ENCODE measurements at regions not wholly inside any gene's neighbourhood (a gene's known extent, or its start where the extent isn't known, plus 50 kb on each side); places are given as distances from the start of the nearest gene placed in this dataset.

DNA sequence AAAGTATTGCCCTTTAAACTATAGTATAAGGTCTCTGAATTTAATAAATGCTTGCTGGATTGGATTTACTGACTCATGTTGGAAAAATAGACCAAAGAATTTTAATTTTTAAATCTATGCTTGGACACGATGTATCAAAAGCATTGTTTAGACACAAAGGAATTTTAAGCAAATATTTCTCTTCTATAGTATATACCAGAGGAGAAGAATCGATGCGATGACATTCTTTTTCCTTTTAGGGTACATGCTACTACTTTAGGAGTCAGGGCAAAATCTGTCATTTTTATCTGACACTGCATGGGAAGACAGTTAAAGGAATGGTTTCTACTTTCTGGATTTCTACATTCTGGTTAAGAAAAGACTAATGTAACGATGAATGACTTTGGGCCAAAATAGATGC lies 339.9 kb downstream of the BMPER start:
- no peaks in the 10 kb centered on the region for H3K4me1 ChIP-seq (ENCODE audit: low read length)
- no peaks in the 10 kb centered on the region for H3K27me3 ChIP-seq (ENCODE audit: low read depth, low read length)
- H3K27ac ChIP-seq (ENCODE audit: low read length) = no peak overlapping the region
- no peaks in the 10 kb centered on the region for H3K36me3 ChIP-seq (replicated peaks; ENCODE audit: low read depth, low read length)
- no peaks in the 10 kb centered on the region for H4K20me1 ChIP-seq (ENCODE audit: insufficient read depth, low read length)
- H2AFZ ChIP-seq (ENCODE audit: low read depth, low read length) = no peak overlapping the region
- no peaks in the 10 kb centered on the region for H3K79me2 ChIP-seq (ENCODE audit: low read length)
- no peaks in the 10 kb centered on the region for H3K9me3 ChIP-seq (ENCODE audit: insufficient read depth, low read length)
- TF ChIP-seq EZH2phosphoT487 (IDR thresholded peaks at IDR 0.05; ENCODE audit: low read depth) = no peak
- TF ChIP-seq, protein P1, sequence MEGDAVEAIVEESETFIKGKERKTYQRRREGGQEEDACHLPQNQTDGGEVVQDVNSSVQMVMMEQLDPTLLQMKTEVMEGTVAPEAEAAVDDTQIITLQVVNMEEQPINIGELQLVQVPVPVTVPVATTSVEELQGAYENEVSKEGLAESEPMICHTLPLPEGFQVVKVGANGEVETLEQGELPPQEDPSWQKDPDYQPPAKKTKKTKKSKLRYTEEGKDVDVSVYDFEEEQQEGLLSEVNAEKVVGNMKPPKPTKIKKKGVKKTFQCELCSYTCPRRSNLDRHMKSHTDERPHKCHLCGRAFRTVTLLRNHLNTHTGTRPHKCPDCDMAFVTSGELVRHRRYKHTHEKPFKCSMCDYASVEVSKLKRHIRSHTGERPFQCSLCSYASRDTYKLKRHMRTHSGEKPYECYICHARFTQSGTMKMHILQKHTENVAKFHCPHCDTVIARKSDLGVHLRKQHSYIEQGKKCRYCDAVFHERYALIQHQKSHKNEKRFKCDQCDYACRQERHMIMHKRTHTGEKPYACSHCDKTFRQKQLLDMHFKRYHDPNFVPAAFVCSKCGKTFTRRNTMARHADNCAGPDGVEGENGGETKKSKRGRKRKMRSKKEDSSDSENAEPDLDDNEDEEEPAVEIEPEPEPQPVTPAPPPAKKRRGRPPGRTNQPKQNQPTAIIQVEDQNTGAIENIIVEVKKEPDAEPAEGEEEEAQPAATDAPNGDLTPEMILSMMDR (IDR thresholded peaks at IDR 0.05; ENCODE audit: low read depth, low read length) = no peak
- H3K4me3 ChIP-seq (ENCODE audit: low read length) = no peak overlapping the region
- H3K4me2 ChIP-seq (ENCODE audit: low read length) = no peak overlapping the region
- H3K9ac ChIP-seq (ENCODE audit: low read length) = no peak overlapping the region

DNA sequence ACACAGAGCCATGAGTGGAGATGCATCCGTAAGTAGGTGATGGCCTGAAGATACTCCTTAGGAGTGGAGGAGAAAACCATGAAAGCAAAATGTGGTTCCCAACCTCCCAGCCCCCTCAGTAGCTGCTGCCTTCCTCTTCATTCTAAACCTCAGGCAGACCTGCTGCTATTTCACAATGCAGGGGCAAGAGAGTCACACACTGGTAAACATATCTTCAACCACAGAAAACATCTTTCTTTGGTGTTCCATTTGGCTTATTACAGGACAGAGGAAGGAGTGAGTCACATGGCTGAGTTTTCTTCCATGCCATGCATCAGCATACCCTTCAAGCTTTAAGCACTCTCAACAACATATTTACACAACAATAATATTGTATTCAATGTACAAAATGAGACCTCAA lies 342.1 kb downstream of the BMPER start:
- H3K9ac ChIP-seq (ENCODE audit: low read length) = no peak overlapping the region

DNA sequence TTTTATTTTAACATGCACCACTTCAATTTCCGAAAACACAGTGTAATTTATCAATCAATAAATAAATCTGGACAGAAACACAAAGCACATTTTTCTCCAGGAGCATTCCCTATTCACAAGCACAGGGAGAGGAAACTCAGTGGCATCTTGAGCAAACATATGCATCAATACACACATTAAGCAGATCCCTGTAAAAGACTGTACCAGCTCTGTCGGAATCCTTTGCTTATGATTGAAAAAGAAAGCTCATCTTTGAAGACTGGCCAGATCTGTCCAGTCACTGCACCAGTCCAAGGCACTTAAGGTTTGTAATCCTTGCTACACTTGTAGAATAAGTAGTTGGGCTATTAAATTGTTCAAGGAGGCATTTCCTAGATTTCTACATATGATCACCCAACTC lies 343.9 kb downstream of the BMPER start:
- H4K20me1 ChIP-seq (ENCODE audit: insufficient read depth, low read length) = no peaks in the 10 kb centered on the region
- H3K4me2 ChIP-seq (ENCODE audit: low read length) = no peak overlapping the region
- no peak for TF ChIP-seq EZH2phosphoT487 (IDR thresholded peaks at IDR 0.05; ENCODE audit: low read depth)
- TF ChIP-seq, protein P1 (IDR thresholded peaks at IDR 0.05; ENCODE audit: low read depth, low read length) = no peak
- no peaks in the 10 kb centered on the region for H3K36me3 ChIP-seq (replicated peaks; ENCODE audit: low read depth, low read length)
- H3K79me2 ChIP-seq (ENCODE audit: low read length) = no peaks in the 10 kb centered on the region
- H3K9me3 ChIP-seq (ENCODE audit: insufficient read depth, low read length) = no peaks in the 10 kb centered on the region
- no peak overlapping the region for H2AFZ ChIP-seq (ENCODE audit: low read depth, low read length)
- H3K27me3 ChIP-seq (ENCODE audit: low read depth, low read length) = no peaks in the 10 kb centered on the region
- no peaks in the 10 kb centered on the region for H3K4me1 ChIP-seq (ENCODE audit: low read length)
- no peak overlapping the region for H3K27ac ChIP-seq (ENCODE audit: low read length)
- H3K9ac ChIP-seq (ENCODE audit: low read length) = no peak overlapping the region
- no peak overlapping the region for H3K4me3 ChIP-seq (ENCODE audit: low read length)

More for the DNA sequence above, 342.1 kb downstream of the BMPER start:
- Histone ChIP-seq H3K27ac (ENCODE audit: low read length) (no peak overlapping the region), H3K4me2 (ENCODE audit: low read length) (no peak overlapping the region), H3K4me1 (ENCODE audit: low read length) (no peaks in the 10 kb centered on the region), H2AFZ (ENCODE audit: low read depth, low read length) (no peak overlapping the region), H3K27me3 (ENCODE audit: low read depth, low read length) (no peaks in the 10 kb centered on the region), H3K36me3 (replicated peaks; ENCODE audit: low read depth, low read length) (no peaks in the 10 kb centered on the region), H3K9me3 (ENCODE audit: insufficient read depth, low read length) (no peaks in the 10 kb centered on the region), H3K79me2 (ENCODE audit: low read length) (no peaks in the 10 kb centered on the region), H3K4me3 (ENCODE audit: low read length) (no peak overlapping the region), H4K20me1 (ENCODE audit: insufficient read depth, low read length) (no peaks in the 10 kb centered on the region)
- no peak for TF ChIP-seq EZH2phosphoT487 (IDR thresholded peaks at IDR 0.05; ENCODE audit: low read depth)
- TF ChIP-seq, protein P1 (IDR thresholded peaks at IDR 0.05; ENCODE audit: low read depth, low read length) = no peak

DNA sequence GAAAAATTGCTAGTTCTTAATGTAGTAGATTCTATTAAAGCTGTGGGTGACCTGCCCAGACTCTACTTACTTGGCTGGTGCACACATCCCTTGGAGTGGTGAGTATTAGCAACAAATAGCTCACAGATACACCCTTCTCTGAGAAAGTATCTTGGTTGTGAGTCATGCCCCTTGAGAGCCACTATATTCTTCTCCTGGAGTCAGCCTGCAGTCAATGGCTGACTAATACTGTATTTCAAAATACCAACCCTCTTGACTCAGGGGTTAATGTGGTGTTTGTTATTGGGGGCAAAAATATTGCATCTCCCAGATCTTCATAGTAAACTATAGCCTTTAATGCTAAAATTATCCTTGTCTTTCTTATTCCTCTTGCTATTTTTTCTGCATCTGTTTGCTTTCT lies 354.9 kb downstream of the BMPER start:
- Histone ChIP-seq H3K4me3 (ENCODE audit: low read length) (no peak overlapping the region), H3K27ac (ENCODE audit: low read length) (no peak overlapping the region), H3K9me3 (ENCODE audit: insufficient read depth, low read length) (peaks cover 4% of the 10 kb centered on the region; the same call in 1 of the 2 replicates), H3K27me3 (ENCODE audit: low read depth, low read length) (no peaks in the 10 kb centered on the region), H2AFZ (ENCODE audit: low read depth, low read length) (no peak overlapping the region), H3K9ac (ENCODE audit: low read length) (no peak overlapping the region), H3K4me2 (ENCODE audit: low read length) (no peak overlapping the region), H4K20me1 (ENCODE audit: insufficient read depth, low read length) (no peaks in the 10 kb centered on the region), H3K4me1 (ENCODE audit: low read length) (peaks cover 7% of the 10 kb centered on the region; the same call in 1 of the 2 replicates), H3K79me2 (ENCODE audit: low read length) (no peaks in the 10 kb centered on the region), H3K36me3 (replicated peaks; ENCODE audit: low read depth, low read length) (no peaks in the 10 kb centered on the region)
- TF ChIP-seq EZH2phosphoT487 (IDR thresholded peaks at IDR 0.05; ENCODE audit: low read depth) = no peak
- TF ChIP-seq, protein P1 (IDR thresholded peaks at IDR 0.05; ENCODE audit: low read depth, low read length) = no peak
